Activated CD8-positive, alpha-beta memory T cell treated with anti-CD3 and anti-CD28 coated beads for 24 hours (primary cell): ENCODE measurements at regions not wholly inside any gene's neighbourhood (a gene's known extent, or its start where the extent isn't known, plus 50 kb on each side); places are given as distances from the start of the nearest gene placed in this dataset.

Experiments used
- DNase-seq: peaks from one replicate; pipeline ENCODE4 v3.0.0-alpha.2; 2020

DNA sequence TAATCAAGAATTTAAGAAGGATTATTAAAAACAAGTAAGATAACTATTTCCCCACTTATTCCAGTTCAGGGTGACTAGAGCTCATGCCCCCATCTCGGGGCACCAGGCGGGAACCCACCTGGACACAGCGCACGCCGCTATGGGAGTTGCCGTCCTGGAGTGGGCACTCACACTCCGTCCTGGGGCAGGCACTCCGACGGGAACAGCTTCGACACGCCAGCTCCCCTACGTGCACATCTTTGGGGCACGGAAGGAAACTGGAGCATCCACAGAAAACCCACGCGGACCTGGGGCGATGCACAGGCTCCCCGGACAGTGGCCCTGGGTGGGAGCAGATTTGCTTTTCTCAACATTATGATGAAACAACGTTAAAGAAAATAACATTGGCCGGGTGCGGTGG lies 52.0 kb upstream of the GATA5 start:
- DNase-seq, result no peak

DNA sequence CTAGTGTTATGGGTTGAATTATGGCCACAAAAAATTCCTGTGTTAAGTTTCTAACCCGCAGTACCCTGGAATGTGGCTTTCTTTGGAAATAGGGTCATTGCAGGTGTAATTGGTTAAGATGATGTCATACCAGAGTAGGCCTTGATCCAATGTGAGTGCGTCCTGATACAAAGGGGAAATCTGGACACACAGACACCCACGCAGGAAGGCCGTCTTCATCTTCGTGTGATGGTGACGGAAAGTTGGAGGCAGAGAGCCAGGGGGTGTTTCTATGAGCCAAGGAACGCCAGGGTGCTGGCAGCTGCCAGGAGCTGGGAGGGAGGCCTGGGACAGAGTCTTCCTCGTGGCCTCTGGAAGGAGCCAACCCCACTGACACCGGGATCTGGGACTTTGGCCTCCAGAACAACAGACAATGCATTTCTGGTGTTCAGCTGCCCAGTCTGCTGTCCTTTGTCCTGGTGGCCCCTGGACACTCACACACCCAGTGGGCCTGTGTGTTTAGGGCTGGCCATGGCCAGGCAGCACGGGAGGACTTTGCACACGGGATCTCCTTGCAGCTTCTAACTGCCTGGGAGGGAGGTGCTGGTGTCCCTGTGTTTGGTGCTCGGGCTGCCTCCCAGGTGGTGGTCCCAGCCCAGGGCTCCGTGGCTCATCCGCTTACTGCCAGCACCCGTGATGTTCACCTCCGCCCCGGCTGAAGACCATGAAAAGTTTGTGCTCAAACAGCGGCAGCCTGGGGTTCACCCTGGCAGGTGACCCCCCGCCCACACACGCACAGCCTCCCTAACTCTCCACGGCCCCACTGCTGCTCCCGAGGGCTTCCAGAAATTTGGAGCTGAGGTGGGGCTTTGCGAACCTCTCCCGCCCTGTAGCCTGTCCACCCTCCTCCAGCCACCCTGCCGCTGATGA lies 53.4 kb upstream of the GATA5 start:
- DNase-seq, result no peak

DNA sequence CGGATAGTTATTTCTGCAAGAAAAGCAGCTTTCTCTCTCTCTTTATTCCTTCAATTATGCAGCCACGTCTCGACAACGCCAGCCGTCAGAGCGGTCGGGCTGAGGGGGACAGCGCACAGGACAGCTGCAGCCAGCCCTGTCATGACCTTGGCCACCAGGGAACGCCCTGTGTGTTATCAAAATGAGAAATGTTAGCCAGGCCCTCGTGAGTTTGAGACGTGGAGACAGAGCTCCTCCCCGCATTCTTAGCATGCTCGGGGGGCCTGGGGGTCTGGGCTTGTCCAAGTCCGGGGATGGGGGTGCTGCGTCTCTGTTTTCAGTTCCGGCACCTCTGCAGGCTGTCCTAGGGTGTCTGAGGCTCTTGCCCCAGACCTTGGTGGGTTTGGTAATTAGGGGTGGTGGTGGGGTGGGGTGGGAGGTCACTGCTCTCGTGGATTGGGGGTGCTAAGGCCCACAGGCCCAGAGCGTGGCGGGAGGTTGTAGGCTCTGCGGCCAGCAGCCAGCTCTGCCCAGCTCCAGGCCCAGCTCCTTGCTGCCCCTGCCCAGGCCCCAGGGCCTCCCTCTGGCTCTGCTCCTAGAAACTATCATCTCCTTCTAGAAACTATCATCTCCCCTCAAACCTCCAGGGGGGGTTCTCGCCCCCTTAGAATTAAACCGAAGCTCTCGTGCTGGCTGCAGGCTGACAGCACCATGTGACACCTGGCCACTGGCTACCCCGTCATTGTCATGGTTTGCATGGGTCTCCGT lies 54.3 kb upstream of the GATA5 start:
- no peak for DNase-seq

DNA sequence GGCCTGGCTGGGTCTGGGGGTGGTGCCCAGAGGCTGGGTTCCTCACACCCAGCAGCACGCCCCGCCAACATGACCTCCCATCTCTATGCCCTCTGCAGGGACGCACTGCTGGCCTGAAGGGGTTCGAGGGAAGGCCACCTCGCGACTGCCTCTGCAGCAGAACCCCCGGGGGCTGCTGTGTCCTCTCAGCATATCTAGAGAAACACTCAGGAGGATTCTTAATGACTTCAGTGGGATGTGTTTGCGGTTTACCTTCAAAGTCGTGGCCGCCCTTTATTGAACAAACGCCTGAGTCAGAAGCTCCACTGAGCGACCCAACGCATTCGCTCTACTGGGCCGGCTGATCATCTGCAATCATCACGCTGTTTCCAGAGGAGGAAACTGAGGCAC lies 54.8 kb upstream of the GATA5 start:
- no peak for DNase-seq

DNA sequence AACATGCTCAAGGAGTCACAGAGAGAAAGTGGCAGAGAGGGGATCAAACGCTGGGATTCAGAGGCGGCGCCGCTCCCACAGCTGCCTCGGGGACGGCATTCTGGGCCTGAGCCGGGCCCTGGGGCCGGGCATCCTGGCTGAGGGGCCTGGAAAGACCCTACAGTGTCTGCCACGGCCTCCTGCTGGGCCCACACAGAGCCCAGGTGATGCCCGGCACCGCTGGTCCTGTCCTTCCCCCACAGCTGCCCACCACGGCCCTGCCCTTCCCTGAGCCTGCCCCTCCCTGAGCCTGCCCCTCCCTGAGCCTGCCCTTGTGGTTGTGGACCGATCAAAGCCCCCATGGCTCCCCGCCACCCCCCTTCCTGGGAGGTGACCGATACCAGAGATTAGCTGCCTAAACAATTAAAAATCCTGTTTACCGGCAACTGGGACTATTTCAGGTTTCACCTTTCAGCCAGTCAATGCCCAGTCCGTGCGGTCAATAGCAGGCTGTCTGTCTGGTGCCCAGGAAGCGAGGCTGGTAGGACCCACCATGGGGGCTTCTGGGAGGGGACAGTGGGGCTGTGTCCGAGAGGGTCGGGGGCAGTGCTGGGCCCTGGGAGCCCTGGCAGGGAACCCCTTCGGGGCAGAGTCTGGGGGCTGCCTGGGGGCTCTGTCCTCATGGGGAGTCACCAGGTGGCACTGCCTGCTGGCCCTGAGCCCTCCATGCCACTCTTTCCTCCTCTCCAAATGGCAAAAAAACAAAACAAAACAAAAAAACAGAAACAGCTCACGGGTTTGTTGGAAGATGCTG lies 55.4 kb upstream of the GATA5 start:
- no peak for DNase-seq

DNA sequence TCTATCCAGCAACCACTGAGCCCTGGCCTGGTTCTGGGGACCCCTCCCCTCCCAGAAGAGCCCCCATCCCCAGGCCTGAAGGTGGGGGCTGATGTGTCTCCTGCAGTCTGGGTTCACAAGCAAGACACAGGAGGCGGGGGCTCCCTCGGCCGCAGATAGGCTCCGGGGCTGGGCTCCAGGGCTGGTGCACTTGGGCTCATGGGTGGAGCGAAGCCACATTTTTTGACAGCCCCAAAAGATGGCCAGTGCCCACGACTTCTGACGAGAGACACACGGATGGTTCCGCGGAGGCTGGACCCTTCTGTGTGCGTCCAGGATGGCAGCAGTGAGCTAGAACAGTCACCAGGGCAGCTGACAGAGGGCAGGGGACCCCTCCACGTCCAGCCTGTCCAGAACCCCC lies 57.1 kb upstream of the GATA5 start:
- DNase-seq, result no peak

DNA sequence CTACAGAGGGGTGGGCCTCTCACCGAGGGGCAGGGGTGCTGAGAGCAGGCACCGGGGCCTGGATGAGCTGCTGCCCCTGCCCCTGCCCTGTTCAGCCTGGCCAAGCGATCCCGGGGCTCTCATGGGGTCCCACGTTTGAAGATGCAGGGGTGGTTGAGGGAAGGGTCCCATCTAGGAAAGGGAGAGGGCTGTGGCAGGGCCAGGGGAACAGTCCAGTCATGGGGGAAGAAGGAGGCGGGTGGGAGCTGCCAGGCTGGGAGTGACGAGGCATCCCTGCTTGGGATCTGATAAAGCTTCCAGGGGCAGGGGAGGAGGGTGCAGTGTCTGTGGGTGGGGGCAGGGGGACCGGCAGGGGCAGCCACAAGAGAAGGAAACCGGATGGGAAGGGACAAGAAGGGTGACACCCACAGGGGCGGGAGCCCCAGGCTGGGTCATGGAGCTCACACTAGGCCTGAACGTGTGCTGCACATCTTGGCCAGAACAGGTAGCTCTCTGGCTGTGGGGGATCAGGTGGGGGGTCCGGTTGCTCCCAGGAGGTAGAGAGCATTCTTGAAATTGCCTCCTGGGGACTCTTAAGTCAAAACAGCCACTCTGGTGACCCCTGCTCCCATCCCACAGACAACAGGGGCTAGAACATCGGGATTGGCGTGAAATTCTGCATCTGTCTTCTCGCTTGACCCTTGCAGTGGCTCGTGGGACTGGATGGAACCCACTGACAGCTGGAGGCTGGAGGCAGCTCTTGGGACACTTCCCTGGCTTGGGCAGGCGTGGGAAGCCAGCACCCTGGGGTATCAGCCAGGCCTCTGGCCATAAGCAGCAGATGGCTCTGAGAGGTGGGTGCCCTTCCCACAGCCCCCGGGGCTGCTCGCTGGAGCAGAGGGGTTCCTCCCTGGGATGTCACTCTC lies 58.0 kb upstream of the GATA5 start:
- no peak for DNase-seq

DNA sequence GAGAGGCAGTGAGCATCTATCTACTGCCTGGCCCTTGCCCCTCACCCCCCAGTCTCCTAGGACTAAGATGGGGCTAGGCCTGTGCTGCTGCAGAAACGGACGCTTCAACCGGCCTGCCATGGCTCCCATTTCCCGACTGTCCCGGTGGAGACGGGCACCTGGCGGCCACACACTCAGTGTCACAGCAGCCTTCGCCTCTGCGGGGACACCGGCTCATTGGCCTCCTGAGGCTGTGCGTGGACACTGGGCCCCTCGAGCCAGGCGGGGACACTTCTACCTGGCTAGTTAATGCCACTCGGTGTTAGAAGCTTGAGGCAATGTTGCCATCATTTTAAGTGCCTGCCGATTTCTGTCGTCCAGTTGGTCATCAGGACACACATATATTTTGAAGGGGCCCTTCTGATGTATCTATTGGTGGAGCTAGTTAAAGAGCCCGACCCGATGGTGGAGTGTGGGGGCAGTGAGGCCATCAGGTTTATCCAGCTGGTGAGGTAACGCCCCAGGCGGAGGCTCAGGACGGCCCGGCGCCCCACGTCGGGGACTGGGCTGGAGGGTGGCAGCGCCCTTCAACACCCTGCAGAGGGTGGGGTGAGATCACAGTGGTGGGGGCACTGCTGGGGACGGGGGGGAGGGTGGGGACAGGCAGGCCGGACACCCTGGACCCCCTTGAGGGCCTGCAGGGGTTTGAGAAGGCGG lies 58.9 kb upstream of the GATA5 start:
- no peak for DNase-seq

DNA sequence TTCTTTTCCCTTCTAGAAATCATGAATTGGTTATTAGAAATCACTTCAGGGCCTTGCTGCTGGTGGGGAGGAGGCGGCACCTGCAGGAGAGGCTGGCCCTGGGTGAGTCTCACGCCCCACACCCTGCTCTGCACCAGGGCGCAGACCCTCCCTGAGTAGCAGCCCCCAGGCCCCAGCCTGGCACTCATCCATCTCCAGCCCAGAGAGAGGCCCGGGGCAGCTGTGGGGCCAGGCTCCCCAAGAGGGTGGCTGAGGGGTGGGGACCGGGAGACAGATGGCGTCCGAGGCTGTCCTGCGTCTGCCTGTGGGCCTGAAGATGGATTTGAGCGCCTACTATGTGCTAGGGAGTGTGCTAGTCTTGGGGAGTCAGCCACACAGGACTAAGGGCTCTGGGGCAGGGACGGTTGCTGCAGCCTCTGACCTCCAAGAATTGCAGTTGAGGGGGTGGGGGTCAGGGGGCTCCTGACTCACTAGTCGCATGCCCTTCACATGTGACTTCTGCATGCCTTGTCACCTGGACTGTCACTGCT lies 59.6 kb upstream of the GATA5 start:
- no peak for DNase-seq

DNA sequence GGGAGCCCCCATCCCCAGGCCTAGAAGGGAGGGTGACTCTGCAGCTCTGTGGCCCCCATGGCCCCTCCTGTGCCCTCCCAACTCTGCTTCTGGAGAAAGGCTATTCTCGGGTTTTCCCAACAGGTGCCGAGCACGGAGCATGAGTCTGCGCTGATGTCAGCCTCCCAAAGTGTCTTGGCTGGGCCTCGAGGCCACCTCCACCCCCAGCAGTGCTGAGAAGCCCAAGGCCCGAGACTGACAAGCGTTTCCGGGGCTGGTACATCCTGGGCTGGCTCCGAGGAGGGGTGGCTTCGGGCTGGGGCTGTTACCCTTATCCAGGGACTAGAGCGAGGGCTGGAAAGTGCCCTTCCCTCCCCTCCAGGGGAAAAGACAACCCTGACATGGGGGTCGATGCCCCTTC lies 60.2 kb upstream of the GATA5 start:
- no peak for DNase-seq

DNA sequence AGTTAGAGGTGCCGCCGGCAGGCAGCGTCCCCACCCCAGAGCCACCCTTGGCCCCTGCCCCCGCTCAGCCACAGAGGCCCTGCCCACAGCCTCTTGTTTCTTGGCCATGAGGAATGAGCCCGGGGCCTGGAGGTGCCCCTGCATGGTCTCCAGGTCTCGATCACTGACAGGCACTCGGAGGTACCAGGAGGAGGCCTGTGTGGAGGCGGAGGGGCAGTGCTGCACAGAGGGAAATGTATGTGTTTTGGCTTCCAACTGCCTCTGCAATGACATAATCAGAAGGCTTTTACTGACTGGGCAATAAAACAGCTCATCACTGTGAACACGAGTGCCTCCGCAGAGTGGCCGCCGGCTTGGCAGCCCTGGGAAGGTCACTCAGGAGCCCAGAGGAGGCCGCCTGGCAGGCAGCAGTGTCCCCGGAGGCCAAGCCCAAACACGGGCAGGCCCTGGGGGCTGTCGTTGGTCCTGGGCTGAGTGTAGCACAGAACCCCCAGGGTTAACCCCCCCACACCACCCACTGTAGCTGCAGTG lies 61.1 kb upstream of the GATA5 start:
- DNase-seq, result no peak

DNA sequence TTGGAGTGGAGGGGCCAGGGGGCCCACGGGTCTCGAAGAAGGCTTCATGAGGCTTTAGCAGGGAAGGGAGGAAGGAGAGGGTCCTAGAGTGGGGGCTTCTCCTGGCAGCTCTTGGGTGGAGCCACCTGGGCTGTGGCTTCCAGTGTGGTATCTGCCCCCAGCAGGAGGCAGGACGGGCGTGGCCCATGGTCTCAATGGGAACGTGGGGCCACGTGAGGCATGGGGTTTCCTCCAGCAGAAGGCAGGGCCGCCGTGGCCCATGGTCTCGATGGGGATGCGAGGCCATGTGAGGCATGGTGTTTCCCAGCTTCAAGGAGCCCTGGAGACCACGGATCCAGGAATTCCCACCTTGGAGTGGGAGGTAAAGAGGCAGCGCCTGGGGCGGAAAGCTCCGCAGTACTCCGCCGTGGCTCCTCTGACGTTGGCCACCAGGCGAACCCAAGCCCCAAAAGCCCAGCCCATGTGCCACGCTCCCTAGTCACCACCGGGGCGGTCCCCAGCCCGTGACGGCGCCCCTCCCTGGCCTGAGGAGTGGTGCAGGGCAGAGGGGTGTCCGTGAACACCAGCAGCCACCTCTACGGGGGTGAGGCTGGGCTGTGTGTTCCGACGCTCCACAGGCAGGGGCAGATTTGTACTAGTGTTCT lies 62.0 kb upstream of the GATA5 start:
- no peak for DNase-seq

DNA sequence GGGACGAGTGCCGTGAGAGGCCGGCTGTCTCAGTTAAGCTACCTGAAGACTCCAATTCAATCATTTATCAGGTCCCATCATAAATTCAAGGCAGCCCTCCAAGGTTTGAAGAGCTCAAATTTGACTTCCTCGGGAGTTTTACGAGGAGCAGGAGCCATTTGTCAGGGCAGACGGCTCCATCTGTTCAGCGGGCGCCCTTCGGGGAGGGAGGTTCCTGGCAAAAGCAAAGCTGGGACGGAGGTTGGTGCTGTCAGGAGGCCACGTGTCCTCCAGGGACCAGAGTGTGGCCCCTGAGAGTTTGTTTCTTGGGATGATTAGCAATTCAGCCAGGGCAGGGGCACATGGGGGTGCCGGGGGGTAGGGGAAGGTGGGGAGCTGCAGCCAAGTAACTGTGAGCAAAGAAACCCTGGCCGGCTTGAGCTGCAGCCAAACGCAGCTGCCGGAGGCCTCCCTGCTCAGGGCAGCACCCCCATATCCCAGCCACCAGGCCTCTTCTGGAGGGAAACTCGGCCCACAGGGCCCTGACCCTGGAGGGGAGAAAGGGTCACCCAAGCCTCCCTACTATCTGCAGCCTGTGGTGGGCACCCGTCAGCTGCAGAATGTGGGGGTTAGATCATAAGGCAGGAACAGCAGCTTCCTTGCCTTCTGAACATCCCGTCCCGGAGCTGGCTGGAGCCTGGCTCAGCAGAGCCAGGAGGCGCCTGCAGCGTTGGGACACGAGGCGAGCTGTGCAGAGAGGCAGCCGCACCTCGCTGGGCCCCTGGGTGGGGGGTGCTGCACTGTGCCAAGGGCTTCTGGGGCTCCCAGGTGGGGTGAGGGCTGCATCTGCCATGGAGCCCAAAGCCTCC lies 63.6 kb upstream of the GATA5 start:
- DNase-seq, result no peak

DNA sequence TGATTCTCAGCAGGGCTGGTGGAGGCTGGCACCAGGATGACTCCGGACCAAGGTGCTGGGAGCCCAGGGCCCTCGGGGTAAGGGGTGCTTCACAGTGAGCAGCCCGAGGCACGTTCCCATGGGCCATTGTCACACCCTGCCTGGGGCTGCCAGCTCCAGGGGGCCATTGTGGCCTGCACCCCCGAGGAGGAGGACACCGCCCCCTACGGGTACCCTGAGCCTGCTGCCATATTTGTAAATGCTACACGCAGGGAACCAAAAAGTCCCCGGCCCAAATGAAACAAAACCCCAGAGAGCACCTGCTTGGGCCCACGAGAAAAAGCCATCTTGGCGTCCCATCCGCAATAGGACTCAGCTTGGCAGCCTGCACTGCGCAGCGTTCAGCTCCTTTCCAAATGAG lies 64.7 kb upstream of the GATA5 start:
- no peak for DNase-seq

DNA sequence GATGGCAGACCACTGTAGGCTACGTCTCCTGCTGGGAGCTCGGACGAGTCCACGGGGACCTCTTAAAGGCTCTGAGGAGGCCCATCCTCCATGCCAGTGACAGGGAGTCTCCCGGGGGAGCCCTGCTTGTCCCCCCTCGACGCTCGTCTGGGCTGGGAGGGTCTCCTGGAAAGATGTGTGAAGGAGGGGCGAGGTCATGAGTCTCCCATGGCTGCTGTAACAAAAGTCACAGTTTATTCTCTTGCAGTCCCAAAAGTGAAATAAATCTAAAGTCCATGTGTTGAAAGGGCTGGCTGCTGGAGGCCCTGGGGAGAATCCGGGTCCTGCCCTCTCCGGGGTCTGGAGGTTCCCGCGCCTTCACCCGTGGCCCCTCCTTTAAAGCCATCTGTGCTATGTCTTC lies 67.1 kb upstream of the GATA5 start:
- DNase-seq, result no peak

DNA sequence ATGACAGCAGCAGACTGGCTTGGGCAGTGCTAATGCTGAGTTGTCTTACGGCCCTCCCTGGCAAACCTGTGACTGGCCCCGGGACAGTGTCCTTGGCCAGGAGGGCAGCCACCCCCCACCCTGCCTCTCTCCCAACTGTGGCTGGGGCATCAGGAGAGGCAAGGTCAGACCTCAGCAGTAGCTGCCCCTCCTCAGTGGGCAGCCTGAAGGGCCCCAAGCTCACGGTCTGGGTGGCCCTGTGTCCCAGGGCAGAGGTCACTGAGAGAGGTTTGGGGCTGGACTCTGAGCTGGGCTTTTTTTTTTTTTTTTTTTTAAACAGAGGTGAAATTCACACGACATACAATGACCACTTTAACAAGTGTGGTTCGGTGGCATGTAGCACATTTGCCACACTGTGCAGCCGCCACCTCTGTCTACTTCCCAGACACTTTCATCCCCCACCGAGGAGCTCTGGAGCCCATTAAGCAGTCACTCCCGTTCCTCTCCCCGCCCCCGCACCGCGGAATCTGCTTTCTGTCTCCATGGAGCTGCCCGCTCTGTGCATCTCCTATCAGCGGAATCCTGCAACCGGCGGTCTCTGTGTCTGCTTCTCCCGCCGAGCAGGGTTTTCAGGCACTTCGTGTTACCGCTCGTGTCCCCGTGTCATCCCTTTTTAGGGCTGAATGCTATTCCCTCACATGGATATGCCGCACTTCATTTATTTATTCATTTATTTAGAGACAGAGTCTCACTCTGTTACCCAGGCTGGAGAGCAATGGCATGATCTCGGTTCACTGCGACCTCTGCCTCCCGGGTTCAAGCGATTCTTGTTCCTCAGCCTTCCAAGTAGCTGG lies 67.9 kb upstream of the GATA5 start:
- DNase-seq, result no peak

DNA sequence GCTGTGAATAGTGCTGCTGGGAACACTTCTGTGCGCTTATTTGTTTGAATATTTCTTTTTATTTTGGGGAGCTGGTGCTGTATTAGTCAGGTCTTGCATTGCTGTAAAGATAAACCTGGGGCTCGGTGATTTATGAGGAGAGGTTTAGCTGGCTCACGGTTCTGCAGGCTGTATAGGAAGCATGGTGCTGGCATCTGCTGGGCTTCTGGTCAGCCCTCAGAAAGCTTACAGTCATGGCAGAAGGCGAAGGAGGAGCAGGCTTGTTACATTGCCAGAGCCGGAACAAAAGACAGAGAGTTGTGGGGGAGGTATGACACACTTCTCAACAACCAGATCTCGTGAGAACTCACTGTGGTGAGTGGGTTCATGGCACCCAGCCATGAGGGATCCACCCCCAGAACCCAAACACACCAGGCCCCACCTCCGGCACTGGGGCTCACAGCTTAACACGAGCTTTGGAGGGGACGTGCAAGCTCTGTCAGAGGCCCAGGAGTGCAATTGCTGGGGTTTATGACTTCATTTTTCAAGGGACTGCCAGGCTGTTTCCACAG lies 68.8 kb upstream of the GATA5 start:
- DNase-seq, result no peak

DNA sequence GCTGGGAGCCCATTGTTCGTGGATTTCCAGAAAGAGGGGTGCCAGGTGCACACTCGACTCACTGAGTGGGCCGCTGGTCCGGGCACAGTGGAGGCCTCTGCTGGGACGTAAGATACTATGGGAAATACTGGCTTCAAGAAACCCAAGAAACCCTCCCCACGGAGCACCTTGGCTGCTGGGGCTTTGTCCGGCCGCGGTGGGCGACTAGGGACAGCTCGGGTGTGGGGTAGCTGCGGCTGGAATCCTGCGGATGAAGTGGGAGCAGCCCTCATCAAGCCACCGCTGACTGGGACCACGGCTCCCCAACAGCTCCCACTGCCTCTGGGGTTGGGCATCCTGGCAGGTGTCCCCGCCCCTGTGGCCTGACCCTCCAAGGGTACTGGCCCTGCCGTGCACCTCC lies 69.5 kb upstream of the GATA5 start:
- no peak for DNase-seq
